ENCODE measurements at regions not wholly inside any gene's neighbourhood (a gene's known extent, or its start where the extent isn't known, plus 50 kb on each side); places are given as distances from the start of the nearest gene placed in this dataset.
"Not testable (repeated sequence)": the region's sequence is repeated elsewhere in the genome, so short reads cannot be mapped to it uniquely, and the experiment has no call there.

DNA sequence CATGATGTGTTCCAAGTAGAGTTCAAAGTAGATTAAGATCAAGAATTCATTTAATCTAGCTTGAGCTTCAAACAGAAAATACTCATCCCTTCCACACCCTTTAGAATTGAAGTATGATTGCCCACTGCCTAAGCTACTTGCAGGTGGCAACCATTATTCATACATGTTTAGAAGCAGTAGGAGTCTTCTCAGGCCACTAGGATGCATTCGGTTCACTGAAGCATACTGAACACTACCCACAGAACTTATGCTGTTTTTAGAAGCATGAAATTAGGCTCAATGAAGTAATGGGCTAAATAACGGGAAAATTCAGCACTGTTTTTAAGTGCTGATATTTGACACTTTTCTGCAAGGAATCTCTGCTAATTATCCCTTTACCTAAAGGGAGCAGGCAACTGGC, 263.4 kb downstream of the DEPDC1B start:
- Histone ChIP-seq H3K4me1 (ENCODE audit: insufficient read depth) (no peaks in the 10 kb centered on the region), H3K27ac (ENCODE audit: low read depth) (no peak overlapping the region)
- WGBS = 85% methylated on average over 2 of the region's 2 CpGs

DNA sequence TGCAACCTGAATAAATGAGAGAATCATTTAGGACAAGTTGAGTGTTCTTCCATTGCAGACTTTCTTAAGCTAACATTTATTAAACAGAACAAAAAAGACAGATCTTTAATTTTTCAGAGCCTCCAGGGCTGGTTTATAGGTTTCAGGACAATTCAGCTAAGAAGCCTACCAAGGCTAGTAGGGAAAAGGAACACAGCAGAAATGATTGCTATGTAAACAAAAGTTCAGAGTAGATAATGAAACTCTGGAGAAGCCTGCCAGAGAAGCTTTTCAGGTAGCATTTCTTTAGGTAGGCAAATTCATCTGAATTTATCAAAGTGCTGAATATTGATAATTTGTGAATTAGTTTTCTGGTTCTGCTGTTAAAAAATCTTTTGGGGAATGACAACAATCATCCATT, 264.2 kb downstream of the DEPDC1B start:
- DNase-seq (ENCODE audit: extremely low spot score) = no peak
- no peak overlapping the region for H3K4me3 ChIP-seq (ENCODE audit: low read depth, low read length)

More for the DNA sequence above, 263.4 kb downstream of the DEPDC1B start:
- no peak overlapping the region for H3K4me3 ChIP-seq (ENCODE audit: low read depth, low read length)
- no peak for DNase-seq (ENCODE audit: extremely low spot score)
- H3K36me3 ChIP-seq (ENCODE audit: insufficient read depth) = no peaks in the 10 kb centered on the region

DNA sequence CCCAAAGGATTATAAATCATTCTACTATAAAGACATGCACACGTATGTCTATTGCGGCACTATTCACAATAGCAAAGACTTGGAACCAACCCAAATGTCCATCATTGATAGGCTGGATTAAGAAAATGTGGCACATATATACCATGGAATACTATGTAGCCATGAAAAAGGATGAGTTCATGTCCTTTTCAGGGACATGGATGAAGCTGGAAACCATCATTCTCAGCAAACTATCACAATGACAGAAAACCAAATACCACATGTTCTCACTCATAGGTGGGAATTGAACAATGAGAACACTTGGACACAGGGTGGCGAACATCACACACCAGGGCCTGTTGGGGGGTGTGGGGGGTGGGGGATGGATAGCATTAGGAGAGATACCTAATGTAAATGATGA, 273.8 kb downstream of the DEPDC1B start:
- H3K4me3 ChIP-seq (ENCODE audit: low read depth, low read length); DNase-seq (ENCODE audit: extremely low spot score): not testable (repeated sequence)
- WGBS = 97% methylated on average over 3 of the region's 3 CpGs

More for the DNA sequence above, 264.2 kb downstream of the DEPDC1B start:
- Histone ChIP-seq H3K36me3 (ENCODE audit: insufficient read depth) (no peaks in the 10 kb centered on the region), H3K4me1 (ENCODE audit: insufficient read depth) (no peaks in the 10 kb centered on the region), H3K27ac (ENCODE audit: low read depth) (no peak overlapping the region)

DNA sequence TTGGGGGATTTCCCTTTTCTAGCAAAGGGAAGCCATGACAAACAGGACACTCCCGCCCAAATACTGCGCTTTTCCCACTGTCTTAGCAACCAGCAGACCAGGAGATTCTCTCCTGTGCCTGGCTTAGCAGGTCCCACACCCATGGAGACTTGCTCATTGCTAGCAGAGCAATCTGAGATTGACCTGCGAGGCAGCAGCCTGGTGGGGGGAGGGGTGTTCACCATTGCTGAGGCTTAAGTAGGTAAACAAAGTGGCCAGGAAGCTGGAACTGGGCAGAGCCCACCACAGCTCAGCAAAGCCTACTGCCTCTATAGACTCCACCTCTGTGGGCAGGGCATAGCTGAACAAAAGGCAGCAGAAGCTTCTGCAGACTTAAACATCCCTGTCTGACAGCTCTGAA, 279.2 kb downstream of the DEPDC1B start:
- H3K36me3 ChIP-seq (ENCODE audit: insufficient read depth); H3K4me1 ChIP-seq (ENCODE audit: insufficient read depth); H3K27ac ChIP-seq (ENCODE audit: low read depth); H3K4me3 ChIP-seq (ENCODE audit: low read depth, low read length); DNase-seq (ENCODE audit: extremely low spot score): not testable (repeated sequence)
- WGBS = 88% methylated on average over 3 of the region's 3 CpGs

More for the DNA sequence above, 273.8 kb downstream of the DEPDC1B start:
- not testable (repeated sequence) for H3K4me1 ChIP-seq (ENCODE audit: insufficient read depth); H3K36me3 ChIP-seq (ENCODE audit: insufficient read depth); H3K27ac ChIP-seq (ENCODE audit: low read depth)

DNA sequence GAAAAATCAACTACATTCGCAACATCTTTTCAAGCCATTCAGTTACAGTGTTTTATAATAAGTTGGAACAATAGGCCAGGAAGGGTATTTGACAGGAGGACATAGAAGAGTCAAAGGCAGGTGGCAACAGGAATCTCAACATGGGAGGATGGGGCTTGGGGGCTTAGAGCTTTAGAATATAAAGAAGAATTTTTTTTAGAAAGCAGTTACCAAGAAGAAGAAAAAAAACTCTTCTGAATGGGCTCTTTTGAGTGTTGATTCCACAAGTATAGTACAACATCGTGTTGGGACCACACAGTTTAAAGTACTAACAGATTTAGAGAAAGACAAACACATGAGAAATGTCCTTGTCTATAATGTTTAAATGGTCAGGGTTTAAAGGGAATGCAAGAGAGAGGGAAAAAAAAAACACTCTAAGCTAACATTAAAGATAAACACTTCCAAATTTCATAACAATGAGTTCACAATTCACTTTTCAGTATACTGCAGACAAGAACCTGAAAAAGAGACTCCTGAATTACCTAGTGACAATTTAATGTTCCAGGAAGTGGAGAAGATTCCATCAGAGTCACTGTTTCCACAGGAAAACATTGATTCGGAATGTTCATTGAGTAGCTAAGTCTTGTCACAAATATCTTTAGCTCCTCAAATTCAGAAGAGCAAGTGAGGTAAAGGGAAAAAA, 282.3 kb downstream of the DEPDC1B start:
- H3K27ac ChIP-seq (ENCODE audit: low read depth) = no peak overlapping the region
- H3K4me1 ChIP-seq (ENCODE audit: insufficient read depth) = no peaks in the 10 kb centered on the region
- DNase-seq (ENCODE audit: extremely low spot score) = no peak
- 61% methylated on average over 3 of the region's 3 CpGs for WGBS
- H3K36me3 ChIP-seq (ENCODE audit: insufficient read depth) = no peaks in the 10 kb centered on the region
- H3K4me3 ChIP-seq (ENCODE audit: low read depth, low read length) = no peak overlapping the region

DNA sequence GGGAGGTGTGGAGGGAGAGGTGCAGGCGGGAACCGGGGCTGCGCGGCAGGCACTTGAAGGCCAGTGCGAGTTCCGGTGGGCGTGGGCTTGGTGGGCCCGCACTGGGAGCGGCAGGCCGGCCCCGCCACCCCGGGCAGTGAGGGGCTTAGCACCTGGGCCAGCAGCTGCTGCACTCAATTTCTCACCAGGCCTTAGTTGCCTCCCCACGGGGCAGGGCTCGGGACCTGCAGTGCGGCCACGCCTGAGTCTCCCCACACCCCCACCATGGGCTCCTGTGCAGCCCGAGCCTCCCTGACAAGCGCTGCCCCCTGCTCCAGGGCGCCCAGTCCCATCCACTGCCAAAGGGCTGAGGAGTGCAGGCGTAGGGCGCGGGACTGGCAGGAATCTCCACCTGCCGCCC, 284.5 kb downstream of the DEPDC1B start:
- Histone ChIP-seq H3K4me3 (ENCODE audit: low read depth, low read length) (no peak overlapping the region), H3K36me3 (ENCODE audit: insufficient read depth) (no peaks in the 10 kb centered on the region), H3K27ac (ENCODE audit: low read depth) (no peak overlapping the region), H3K4me1 (ENCODE audit: insufficient read depth) (no peaks in the 10 kb centered on the region)
- DNase-seq (ENCODE audit: extremely low spot score) = no peak
- 98% methylated on average over 23 of the region's 23 CpGs for WGBS

DNA sequence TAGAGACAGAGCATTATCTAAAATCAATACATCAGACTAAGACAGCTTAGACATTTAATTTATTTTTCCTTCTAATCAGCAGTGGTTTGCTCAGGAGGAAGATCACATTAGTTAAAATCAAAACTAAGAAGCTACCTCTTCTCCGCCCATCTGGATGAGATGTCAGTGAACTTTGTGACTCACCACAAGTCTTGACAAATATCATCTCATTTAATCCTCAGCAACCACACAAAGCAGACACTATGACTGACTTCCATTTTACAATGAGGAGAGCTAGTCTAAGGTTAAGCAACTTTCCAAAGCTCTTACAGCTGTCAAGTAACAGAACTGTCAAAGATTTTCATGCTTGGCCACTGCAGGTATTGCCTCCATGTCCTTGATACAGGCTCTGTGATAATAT, 289.5 kb downstream of the DEPDC1B start:
- Histone ChIP-seq H3K4me1 (ENCODE audit: insufficient read depth) (no peaks in the 10 kb centered on the region), H3K36me3 (ENCODE audit: insufficient read depth) (no peaks in the 10 kb centered on the region), H3K27ac (ENCODE audit: low read depth) (no peak overlapping the region), H3K4me3 (ENCODE audit: low read depth, low read length) (no peak overlapping the region)
- WGBS = 94% methylated on average over 1 of the region's 1 CpG
- no peak for DNase-seq (ENCODE audit: extremely low spot score)

DNA sequence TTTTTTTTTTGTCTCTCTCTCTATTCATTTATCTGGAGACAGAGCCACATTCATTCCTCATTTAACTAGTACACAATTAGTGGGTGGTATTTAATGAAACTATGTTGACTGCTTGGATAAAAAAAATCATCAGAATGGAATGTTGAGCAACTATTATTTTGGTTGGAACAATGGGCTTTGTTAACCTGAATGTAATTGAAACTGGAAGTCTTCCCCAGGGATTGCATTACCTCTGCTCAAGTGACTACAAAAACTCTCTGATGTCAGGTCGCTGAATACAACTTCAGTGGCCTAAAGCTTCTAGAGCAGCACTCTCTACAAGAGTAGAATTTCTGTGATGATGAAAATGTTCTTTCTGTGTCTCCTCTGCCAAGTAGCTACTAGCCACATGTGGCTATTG, 295.8 kb downstream of the DEPDC1B start:
- H3K4me1 ChIP-seq (ENCODE audit: insufficient read depth) = no peaks in the 10 kb centered on the region
- no peak overlapping the region for H3K27ac ChIP-seq (ENCODE audit: low read depth)
- no peak for DNase-seq (ENCODE audit: extremely low spot score)
- H3K4me3 ChIP-seq (ENCODE audit: low read depth, low read length) = no peak overlapping the region
- WGBS = 89% methylated on average over 1 of the region's 1 CpG
- no peaks in the 10 kb centered on the region for H3K36me3 ChIP-seq (ENCODE audit: insufficient read depth)

DNA sequence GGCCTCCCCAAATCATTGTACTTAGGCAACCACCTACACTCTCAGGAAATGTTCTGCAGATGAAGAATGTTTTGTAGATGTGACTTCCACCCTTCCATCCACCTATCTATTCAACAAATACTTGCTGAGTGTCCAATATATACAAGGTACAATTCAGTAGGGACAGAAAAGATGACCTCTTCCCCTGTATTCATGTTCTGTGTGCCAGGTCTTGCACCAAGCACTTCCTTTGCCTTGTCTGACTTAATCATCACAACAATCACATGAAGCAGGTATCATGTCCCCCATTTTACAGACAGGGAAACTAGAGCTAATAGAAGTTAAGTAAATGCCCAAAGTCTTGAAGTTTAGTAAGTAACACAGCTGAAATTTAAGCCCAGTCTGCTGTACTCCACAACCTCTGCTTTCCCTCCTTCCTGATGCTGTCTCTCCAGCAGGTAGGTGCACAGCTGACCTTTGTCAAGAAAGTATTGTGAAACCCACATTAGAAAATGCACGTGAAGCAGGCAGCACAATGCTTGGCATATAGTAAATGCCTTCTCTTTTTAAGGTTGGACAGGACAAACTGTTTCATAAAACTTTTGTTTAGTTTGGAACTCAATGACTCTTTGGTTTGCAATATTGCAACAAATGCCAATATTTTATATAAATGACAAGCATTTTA, 296.5 kb downstream of the DEPDC1B start:
- Histone ChIP-seq H3K4me1 (ENCODE audit: insufficient read depth) (no peaks in the 10 kb centered on the region), H3K4me3 (ENCODE audit: low read depth, low read length) (no peak overlapping the region), H3K36me3 (ENCODE audit: insufficient read depth) (no peaks in the 10 kb centered on the region), H3K27ac (ENCODE audit: low read depth) (no peak overlapping the region)
- WGBS = 57% methylated on average over 1 of the region's 1 CpG
- no peak for DNase-seq (ENCODE audit: extremely low spot score)

DNA sequence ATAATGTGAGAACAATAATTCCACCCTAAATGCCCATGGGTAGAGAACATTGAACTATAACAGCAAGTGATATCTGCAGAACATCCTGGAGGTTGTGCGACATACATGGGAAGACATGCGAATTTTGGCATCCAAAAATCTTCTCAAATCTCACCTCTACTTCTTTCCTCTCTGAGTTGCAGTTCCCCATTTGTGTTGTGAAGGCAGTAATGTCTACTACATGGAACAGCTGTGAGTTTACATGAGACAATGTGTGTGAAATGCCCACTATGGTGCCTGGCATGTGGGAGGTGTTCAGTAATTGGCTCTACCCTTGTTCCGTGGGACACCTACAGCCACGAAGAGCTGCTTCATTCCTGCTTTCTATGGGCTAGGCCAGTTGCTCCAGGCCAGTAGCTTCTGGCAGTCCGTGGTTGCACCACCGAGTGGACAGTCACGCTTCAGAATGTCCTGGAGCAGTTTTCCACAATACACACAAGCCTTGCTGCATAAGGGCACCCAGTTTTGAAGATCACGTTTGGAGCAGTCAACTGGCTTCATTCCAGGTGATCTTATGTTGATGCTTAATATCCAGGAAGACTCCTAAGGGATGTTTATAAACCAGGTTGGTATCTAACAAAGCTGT, 297.7 kb downstream of the DEPDC1B start:
- Histone ChIP-seq H3K4me3 (ENCODE audit: low read depth, low read length) (no peak overlapping the region), H3K4me1 (ENCODE audit: insufficient read depth) (no peaks in the 10 kb centered on the region), H3K36me3 (ENCODE audit: insufficient read depth) (no peaks in the 10 kb centered on the region), H3K27ac (ENCODE audit: low read depth) (no peak overlapping the region)
- 84% methylated on average over 8 of the region's 8 CpGs for WGBS
- DNase-seq (ENCODE audit: extremely low spot score) = no peak

DNA sequence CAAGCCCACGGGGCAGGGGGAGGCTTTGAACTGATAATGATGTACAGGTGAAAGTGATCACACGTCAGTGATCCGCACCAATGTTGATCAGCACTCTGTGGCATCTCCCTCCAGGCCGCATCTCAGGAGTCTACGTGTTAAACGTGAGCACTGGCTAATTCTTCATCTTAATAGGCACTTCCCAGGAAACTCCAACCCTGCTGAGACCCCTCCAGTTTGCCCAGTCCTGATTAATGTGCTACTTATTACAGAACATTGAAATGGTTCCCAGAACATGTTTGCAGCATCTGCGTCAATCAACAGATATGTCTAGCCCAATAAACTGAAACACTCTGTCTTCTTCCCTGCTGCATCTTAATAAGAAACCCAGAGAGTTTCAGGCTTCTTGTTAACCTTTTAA, 298.4 kb downstream of the DEPDC1B start:
- WGBS = 78% methylated on average over 7 of the region's 7 CpGs
- H3K4me3 ChIP-seq (ENCODE audit: low read depth, low read length) = no peak overlapping the region
- no peaks in the 10 kb centered on the region for H3K36me3 ChIP-seq (ENCODE audit: insufficient read depth)
- DNase-seq (ENCODE audit: extremely low spot score) = no peak
- no peak overlapping the region for H3K27ac ChIP-seq (ENCODE audit: low read depth)
- H3K4me1 ChIP-seq (ENCODE audit: insufficient read depth) = no peaks in the 10 kb centered on the region

DNA sequence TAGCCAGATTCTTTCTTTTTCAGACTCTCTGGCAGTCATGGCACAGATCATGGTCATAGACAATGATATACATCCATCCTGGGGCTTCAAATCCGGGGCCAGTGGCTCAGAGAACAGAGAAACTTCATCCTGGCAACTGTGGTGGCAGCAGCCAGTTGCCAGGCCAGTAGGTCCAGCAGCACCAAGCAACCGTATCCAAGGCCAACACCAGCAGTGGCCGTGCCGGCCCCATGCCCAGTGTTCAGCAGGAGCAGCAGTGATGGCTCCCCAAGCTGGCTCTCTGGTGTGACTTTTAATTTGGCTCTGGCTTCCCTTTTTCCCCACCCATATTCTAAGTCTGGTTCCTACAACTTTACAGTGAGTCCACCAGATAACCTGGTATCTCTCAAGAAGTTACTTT, 300.5 kb downstream of the DEPDC1B start:
- DNase-seq (ENCODE audit: extremely low spot score) = no peak

DNA sequence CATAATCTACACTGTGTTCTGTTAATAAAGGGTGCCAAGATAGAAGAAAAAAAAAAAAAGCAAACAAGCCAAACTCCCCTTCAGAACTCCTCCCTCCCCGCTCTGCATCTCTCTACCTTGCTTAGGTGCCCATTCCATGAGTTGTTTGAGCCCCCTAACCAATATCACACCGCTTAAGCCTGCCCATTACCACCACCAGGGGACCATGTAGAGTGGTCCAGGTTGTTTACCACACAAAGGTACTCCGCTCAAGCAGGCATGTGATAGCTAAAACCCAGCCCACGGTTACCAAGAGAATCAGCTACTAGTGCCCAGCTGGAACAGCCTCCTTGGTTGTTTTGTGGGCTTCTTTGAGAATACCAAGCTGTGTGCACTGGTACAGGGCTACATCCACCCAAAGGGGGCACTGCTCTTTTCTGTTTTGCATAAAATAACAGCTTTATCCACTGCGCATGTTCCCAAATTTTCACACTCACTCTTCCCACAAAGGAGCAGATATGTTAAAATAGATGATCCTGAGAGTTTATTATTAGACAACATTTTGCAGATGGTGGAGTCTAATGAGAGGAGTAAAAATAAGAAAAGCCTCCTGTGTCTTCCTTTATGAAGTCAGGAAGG, 304.1 kb downstream of the DEPDC1B start:
- Histone ChIP-seq H3K4me3 (ENCODE audit: low read depth, low read length) (no peak overlapping the region), H3K4me1 (ENCODE audit: insufficient read depth) (no peaks in the 10 kb centered on the region), H3K27ac (ENCODE audit: low read depth) (no peak overlapping the region), H3K36me3 (ENCODE audit: insufficient read depth) (no peaks in the 10 kb centered on the region)
- no peak for DNase-seq (ENCODE audit: extremely low spot score)
- WGBS = 92% methylated on average over 5 of the region's 5 CpGs

More for the DNA sequence above, 300.5 kb downstream of the DEPDC1B start:
- 93% methylated on average over 4 of the region's 4 CpGs for WGBS
- Histone ChIP-seq H3K36me3 (ENCODE audit: insufficient read depth) (no peaks in the 10 kb centered on the region), H3K27ac (ENCODE audit: low read depth) (no peak overlapping the region), H3K4me1 (ENCODE audit: insufficient read depth) (no peaks in the 10 kb centered on the region), H3K4me3 (ENCODE audit: low read depth, low read length) (no peak overlapping the region)

DNA sequence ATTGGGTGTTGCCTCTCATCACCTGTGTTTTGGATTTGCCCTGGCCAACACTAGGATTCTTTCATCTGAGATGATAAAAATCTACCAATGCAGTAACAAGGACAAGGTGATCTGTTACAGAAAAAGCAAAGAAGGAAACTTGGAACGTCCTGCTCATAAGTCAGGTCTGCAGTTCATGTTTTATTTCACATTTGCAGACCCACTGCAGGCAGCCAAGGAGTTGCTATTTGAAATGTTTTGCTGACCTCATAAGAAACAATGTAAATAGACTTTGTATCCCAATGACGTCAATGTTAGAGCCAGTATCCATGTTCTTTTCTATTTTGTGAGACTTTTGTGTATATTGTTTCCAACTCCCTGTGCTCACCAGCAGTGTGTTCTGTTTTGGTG, 312.9 kb downstream of the DEPDC1B start:
- Histone ChIP-seq H3K27ac (ENCODE audit: low read depth) (no peak overlapping the region), H3K4me3 (ENCODE audit: low read depth, low read length) (no peak overlapping the region), H3K36me3 (ENCODE audit: insufficient read depth) (no peaks in the 10 kb centered on the region), H3K4me1 (ENCODE audit: insufficient read depth) (no peaks in the 10 kb centered on the region)
- WGBS = 28% methylated on average over 2 of the region's 2 CpGs
- DNase-seq (ENCODE audit: extremely low spot score) = no peak

Measured in urinary bladder (tissue), 3 donors.